22Rv1 (cell line): ENCODE measurements at regions not wholly inside any gene's neighbourhood (a gene's known extent, or its start where the extent isn't known, plus 50 kb on each side); places are given as distances from the start of the nearest gene placed in this dataset.

Experiments
- CTCF ChIP-seq: fragments of 450-650 bp; IDR thresholded peaks from 2 replicates; pipeline ENCODE4 v1.5.1; 2017; ENCODE audit warnings: mild to moderate bottlenecking
- ZFX ChIP-seq: fragments of 450-650 bp; IDR thresholded peaks from 2 replicates; pipeline ENCODE4 v1.6.1; 2017; ENCODE audit warnings: antibody characterized with exemption, borderline replicate concordance

DNA sequence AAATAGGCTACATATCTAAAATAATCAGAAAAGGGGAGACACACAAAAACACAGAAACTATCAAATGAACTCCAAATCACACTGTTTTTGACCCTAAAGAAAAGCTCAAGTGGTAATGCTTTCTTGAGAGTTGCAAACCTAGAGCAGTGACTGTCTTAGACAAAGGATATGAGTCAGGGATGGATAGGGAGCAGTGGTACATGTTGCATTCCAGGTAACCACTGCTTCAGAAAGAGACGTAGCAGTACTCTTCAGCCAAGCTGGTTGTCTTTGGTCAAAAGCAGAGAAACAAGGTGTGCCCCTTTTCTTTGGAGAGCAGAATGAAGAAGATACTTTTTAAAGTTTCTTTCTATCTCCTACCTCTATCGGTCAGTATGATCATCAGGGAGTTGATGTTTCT is 1003.6 kb downstream of the CDH9 start:
- TF ChIP-seq CTCF (no peak), ZFX (no peak)
